Thoracic aorta (tissue), 2 donors: ENCODE measurements at regions not wholly inside any gene's neighbourhood (a gene's known extent, or its start where the extent isn't known, plus 50 kb on each side); places are given as distances from the start of the nearest gene placed in this dataset.
"Not testable (repeated sequence)": the region's sequence is repeated elsewhere in the genome, so short reads cannot be mapped to it uniquely, and the experiment has no call there.

ENCODE experiments used
- ATAC-seq: fragments of 150-250 bp; one replicate; pipeline ENCODE4 v1.8.0; 2017; ENCODE audit warnings: low read depth; ENCODE audit not compliant: insufficient number of reproducible peaks, low FRiP score
- DNase-seq: peaks from one replicate; pipeline ENCODE4 v3.0.0-alpha.2; 2020; ENCODE audit warnings: low spot score
- H3K27ac ChIP-seq, 2 donors: fragments of 200-600 bp; sonication (generic); 1 replicate in 1 of 2; 2 replicates in 1 of 2; pipeline ENCODE4 v1.5.1; 2016; ENCODE audit warnings: mild to moderate bottlenecking in 2 of 2, moderate library complexity in 2 of 2
- H3K27me3 ChIP-seq: fragments of 200-600 bp; sonication (generic); replicated peaks from 2 replicates; pipeline ENCODE4 v1.6.0; 2016; ENCODE audit warnings: mild to moderate bottlenecking; ENCODE audit not compliant: insufficient read depth
- H3K36me3 ChIP-seq: fragments of 200-600 bp; sonication (generic); one replicate; pipeline ENCODE4 v1.5.1; 2016
- H3K4me1 ChIP-seq, 2 donors: fragments of 200-600 bp; sonication (generic); 1 replicate in 1 of 2; 2 replicates in 1 of 2; pipeline versions ENCODE4 v1.5.1 to v1.6.0; 2016; ENCODE audit warnings: low read depth in 2 of 2, mild to moderate bottlenecking in 1 of 2; ENCODE audit not compliant: control insufficient read depth in 1 of 2
- H3K4me3 ChIP-seq: fragments of 200-600 bp; sonication (generic); 2 replicates; pipeline ENCODE4 v1.5.1; 2016; ENCODE audit warnings: mild to moderate bottlenecking
- H3K9me3 ChIP-seq: fragments of 200-600 bp; sonication (generic); 2 replicates; pipeline ENCODE4 v1.5.1; 2016
- CTCF ChIP-seq: fragments of 200-600 bp; sonication (generic); IDR thresholded peaks from one replicate; pipeline ENCODE4 v1.5.1; 2019; ENCODE audit warnings: antibody characterized with exemption

- no peak for TF ChIP-seq CTCF
- H3K27ac ChIP-seq, result no peak overlapping the region
- H3K4me3 ChIP-seq, result no peak overlapping the region
- H3K36me3 ChIP-seq, result no peaks in the 10 kb centered on the region
- H3K27me3 ChIP-seq, result no peaks in the 10 kb centered on the region
- no peak for ATAC-seq
- H3K9me3 ChIP-seq, result no peaks in the 10 kb centered on the region
- H3K4me1 ChIP-seq, result no peaks in the 10 kb centered on the region
- DNase-seq, result no peak
These were observed 578.1 kb downstream of the KCNJ18 start for GRCh38 chr17:22270381-22270780.

- not testable (repeated sequence) for H3K36me3 ChIP-seq, ATAC-seq, H3K4me1 ChIP-seq, H3K27ac ChIP-seq, H3K27me3 ChIP-seq, H3K4me3 ChIP-seq, DNase-seq, H3K9me3 ChIP-seq
These were observed 578.5 kb downstream of the KCNJ18 start for GRCh38 chr17:22270809-22271208.

GRCh38 chr17:22272363-22273146, 580.2 kb downstream of the KCNJ18 start:
- no peak for ATAC-seq

GRCh38 chr17:22273308-22273707, 581.0 kb downstream of the KCNJ18 start:
- no peak overlapping the region for H3K27ac ChIP-seq
- no peak for TF ChIP-seq CTCF
- no peaks in the 10 kb centered on the region for H3K27me3 ChIP-seq
- no peaks in the 10 kb centered on the region for H3K36me3 ChIP-seq
- DNase-seq (no peak), ATAC-seq (no peak)
- no peak overlapping the region for H3K4me3 ChIP-seq
- no peaks in the 10 kb centered on the region for H3K9me3 ChIP-seq
- no peaks in the 10 kb centered on the region for H3K4me1 ChIP-seq

More at GRCh38 chr17:22272363-22273146, 580.2 kb downstream of the KCNJ18 start:
- H3K36me3 ChIP-seq, result no peaks in the 10 kb centered on the region
- no peak overlapping the region for H3K27ac ChIP-seq
- no peaks in the 10 kb centered on the region for H3K4me1 ChIP-seq
- H3K4me3 ChIP-seq, result no peak overlapping the region
- no peaks in the 10 kb centered on the region for H3K27me3 ChIP-seq
- no peak for DNase-seq
- TF ChIP-seq CTCF, result no peak
- H3K9me3 ChIP-seq, result no peaks in the 10 kb centered on the region

GRCh38 chr17:22277595-22277994, 585.3 kb downstream of the KCNJ18 start:
- TF ChIP-seq CTCF, result no peak
- Histone ChIP-seq H3K4me3 (no peak overlapping the region), H3K9me3 (no peaks in the 10 kb centered on the region), H3K36me3 (no peaks in the 10 kb centered on the region), H3K27me3 (no peaks in the 10 kb centered on the region), H3K4me1 (no peaks in the 10 kb centered on the region), H3K27ac (no peak overlapping the region)
- no peak for DNase-seq
- ATAC-seq, result no peak
